ENCODE measurements at regions not wholly inside any gene's neighbourhood (a gene's known extent, or its start where the extent isn't known, plus 50 kb on each side); places are given as distances from the start of the nearest gene placed in this dataset.
"Not testable (repeated sequence)": the region's sequence is repeated elsewhere in the genome, so short reads cannot be mapped to it uniquely, and the experiment has no call there.

DNA sequence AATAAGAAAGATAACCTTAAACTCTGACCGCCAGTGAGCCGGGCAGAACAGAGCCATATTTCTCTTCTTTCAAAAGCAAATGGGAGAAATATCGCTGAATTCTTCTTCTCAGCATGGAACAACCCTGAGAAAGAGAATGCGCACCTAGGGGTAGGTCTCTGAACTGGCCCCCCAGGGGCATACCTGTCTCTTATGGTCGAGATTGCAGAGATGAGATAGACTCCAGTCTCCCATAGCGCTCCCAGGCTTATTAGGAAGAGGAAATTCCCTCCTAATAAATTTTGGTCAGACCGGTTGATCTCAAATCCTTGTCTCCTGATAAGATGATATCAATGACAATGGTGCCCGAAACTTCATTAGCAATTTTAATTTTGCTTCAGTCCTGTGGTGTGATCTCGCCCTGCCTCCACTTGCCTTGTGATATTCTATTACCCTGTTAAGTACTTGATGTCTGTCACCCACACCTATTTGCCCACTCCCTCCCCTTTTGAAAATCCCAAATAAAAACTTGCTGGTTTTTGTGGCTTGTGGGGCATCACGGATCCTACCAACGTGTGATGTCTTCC lies 64.8 kb upstream of the SRD5A3 start:
- TF ChIP-seq, protein P1, sequence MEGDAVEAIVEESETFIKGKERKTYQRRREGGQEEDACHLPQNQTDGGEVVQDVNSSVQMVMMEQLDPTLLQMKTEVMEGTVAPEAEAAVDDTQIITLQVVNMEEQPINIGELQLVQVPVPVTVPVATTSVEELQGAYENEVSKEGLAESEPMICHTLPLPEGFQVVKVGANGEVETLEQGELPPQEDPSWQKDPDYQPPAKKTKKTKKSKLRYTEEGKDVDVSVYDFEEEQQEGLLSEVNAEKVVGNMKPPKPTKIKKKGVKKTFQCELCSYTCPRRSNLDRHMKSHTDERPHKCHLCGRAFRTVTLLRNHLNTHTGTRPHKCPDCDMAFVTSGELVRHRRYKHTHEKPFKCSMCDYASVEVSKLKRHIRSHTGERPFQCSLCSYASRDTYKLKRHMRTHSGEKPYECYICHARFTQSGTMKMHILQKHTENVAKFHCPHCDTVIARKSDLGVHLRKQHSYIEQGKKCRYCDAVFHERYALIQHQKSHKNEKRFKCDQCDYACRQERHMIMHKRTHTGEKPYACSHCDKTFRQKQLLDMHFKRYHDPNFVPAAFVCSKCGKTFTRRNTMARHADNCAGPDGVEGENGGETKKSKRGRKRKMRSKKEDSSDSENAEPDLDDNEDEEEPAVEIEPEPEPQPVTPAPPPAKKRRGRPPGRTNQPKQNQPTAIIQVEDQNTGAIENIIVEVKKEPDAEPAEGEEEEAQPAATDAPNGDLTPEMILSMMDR (IDR thresholded peaks at IDR 0.05 in 4 of 5, conservative IDR thresholded peaks at IDR 0.05 in 1 of 5): not testable (repeated sequence)
- TF ChIP-seq POLR2A (IDR thresholded peaks at IDR 0.05): not testable (repeated sequence)
